HG03571 (cell line): ENCODE measurements at regions not wholly inside any gene's neighbourhood (a gene's known extent, or its start where the extent isn't known, plus 50 kb on each side); places are given as distances from the start of the nearest gene placed in this dataset.
A peak's percentile ranks its signal among the peaks of the same experiment; 100 is the strongest.
"Not testable (repeated sequence)": the region's sequence is repeated elsewhere in the genome, so short reads cannot be mapped to it uniquely, and the experiment has no call there.

Experiments used
- ATAC-seq: cut with Tn5 transposase; IDR thresholded peaks from one replicate; pipeline ENCODE4 v1.9.1; 2021; ENCODE audit not compliant: unreplicated experiment

DNA sequence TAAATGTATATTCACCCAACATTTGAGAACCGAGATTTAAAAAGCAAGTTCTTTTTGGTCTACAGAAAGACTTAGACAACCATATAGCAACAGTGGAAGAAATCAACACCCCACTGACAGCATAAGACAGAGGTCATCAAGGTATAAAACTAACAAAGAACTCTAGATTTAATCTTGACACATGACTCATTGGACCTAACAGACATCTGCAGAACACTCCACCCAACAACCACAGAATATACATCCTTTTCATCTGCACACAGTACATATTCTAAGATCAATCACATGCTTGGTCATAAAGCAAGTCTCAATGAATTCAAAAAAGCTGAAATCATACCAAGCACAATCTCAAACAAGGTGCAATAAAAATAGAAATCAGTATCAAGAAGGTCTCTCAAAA is 65.8 kb downstream of the SPIN4 start:
- no peak for ATAC-seq

DNA sequence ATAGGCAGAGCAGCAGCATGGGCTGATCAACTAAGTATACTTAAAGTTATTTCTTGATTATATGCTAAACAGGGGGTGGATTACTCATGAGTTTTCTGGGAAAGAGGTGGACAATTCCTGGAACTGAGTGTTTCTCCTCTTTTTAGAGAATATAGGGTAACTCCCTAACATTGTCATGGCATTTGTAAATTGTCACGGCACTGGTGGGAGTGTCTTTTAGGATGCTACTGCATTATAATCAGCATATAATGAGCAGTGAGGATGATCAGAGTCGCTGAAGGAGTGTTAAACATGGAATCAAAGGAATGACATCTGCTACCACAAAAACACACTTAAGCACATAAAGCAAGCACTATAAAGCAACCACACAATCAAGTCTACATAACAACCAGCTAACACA is 66.5 kb downstream of the SPIN4 start:
- no peak for ATAC-seq

GRCh38 chrX:63283348-63283747 is 67.8 kb downstream of the SPIN4 start:
- no peak for ATAC-seq

- ATAC-seq: no peak
Observed at GRCh38 chrX:63282828-63283227, 68.3 kb downstream of the SPIN4 start.

DNA sequence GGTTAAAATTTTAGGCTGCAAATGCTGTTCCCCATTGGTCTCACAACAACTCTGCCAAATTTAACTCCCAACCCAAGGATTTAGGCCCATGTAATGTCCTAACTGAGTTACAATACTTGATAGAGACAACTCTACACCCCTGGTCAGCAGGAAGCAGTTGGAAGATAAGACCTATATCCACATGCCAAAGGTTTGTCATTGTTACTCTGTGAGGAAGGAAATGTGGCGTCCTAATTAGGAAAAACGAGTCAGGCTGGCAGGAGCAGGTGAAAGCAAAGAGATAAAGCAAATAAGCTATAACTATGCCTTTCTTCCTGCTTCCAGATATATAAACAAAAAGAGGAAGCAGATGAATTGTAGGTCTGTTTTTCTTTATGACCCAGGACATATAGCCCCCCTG is 69.1 kb downstream of the SPIN4 start:
- ATAC-seq: no peak

DNA sequence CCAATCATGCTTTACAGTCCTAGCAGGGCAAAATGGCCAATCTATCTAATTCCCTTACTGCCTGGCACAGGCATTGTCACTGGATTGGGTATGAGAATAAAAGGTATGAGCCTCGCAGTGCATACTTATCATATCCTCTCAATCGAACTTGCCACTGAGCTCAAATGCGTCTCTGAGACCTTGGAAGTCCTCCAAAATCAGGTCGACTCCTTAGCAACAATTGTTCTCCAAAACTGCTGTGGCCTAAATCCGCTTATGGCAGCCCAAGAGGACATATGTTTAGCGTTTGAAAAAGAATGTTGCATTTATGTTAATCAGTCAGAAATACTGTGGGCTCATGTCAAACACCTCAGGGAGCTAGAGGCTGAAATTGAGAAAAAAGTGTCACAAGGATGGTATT is 69.7 kb downstream of the SPIN4 start:
- no peak for ATAC-seq

- ATAC-seq: not testable (repeated sequence)
Observed at GRCh38 chrX:63277394-63277793, 73.7 kb downstream of the SPIN4 start.

GRCh38 chrX:63275127-63275526 is 76.0 kb downstream of the SPIN4 start:
- ATAC-seq: no peak

GRCh38 chrX:63270873-63271272 is 80.3 kb downstream of the SPIN4 start:
- ATAC-seq: no peak

DNA sequence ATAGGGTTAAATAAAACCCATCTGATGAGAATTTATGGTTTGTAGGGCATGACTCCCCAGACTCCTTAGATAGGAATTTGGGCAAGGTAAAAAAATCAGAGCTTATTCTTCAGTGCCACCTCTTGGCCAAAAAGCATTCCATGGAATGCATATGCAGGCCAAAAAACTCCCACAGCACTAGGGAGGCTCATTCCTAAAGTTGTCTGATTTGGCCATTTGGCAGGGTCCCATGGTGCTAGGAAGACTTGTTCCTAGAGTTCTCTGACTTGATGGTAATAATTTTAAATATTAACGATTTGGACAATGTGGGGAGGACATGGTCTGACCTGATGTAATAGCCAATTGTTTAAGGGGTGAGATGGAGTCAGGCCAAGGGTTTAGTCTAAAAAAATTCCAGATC is 93.0 kb downstream of the SPIN4 start:
- ATAC-seq: no peak

DNA sequence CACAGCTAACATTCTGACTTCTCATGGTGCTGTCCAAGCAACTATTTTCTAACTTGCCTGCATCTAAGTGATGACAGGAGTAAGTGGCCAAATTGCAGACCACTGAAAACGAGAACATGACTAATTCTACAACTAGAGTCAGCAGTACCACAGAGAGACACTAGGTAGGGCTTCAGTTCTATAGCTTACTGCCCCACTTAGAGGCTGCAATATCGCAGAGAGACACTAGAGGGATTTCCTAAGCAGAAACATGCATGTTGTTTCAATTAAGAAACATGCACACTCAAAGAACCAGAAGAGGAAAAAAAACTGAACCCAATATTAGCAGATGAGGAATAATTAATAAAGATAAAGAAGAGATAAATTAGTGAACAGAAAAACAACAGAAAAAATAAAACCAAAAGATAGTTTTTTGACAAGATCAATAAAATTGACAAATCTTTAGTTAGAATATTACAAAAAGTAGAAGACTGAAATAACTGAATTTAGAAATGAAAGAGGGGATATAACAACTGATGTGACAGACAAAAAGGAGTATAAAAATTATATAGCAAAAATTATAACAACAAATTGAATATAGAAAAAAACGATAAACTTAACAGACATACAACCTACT is 100.8 kb downstream of the SPIN4 start:
- ATAC-seq: peak; percentile 99

- ATAC-seq: not testable (repeated sequence)
Observed at GRCh38 chrX:63242689-63243088, 108.4 kb downstream of the SPIN4 start.

DNA sequence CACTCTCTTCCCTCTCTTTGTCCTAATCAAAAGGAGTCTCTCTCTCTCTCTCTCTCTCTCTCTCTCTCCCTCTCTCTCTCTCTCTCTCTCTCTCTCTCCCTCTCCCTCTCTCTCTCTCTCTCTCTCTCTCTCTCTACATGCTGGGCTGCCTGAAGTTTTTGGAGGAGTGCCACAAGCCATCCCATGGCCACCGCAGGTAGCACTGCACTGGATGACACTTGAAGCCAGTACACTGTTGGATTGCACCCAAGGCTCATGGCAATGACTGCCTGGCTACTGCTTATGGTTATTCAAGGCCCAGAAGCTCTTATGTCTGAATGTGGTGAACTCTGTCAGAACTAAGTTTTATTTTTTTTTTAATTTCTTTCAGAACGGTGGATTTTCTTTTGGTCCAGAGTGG is 115.2 kb downstream of the SPIN4 start:
- ATAC-seq: not testable (repeated sequence)

DNA sequence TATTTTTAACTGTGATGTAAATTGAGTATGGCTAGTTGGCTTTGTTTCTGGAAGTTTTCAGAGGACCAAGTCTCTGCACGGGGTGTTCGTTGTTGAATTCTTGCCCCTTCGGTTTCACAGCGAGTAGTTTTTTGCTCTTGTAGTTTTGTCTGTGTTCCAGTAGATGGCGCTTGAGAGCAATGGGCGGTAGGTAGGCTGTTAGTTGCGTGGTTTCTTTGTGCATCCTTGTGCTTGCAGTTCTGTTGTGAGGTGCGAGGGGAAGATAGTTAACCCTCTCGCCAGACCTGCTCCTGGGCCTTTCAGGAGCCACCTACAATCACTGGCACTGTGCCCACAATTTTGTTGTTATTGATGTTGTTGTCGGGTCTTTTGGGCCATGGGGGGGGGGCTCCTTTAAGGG is 118.1 kb downstream of the SPIN4 start:
- ATAC-seq: not testable (repeated sequence)

GRCh38 chrX:63218202-63218601 is 132.9 kb downstream of the SPIN4 start:
- ATAC-seq: not testable (repeated sequence)

DNA sequence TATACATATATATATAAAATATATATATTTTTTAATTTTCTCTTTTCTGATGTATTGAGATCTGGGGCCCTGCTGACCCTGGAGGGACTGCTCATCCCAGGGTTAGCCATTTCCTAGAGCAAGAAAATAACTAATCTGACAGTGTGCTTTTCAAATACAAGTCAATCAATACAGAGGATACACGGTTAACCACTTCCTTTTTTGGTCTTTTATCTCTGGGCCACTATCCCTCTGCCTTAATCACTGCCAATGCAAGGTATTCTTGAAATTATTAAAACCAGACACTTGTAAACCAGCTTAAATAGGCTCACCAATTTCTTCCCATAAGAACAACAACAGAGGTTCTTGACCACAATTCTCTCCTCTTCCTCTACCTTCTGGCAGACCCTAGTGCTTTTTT is 133.6 kb downstream of the SPIN4 start:
- ATAC-seq: not testable (repeated sequence)

DNA sequence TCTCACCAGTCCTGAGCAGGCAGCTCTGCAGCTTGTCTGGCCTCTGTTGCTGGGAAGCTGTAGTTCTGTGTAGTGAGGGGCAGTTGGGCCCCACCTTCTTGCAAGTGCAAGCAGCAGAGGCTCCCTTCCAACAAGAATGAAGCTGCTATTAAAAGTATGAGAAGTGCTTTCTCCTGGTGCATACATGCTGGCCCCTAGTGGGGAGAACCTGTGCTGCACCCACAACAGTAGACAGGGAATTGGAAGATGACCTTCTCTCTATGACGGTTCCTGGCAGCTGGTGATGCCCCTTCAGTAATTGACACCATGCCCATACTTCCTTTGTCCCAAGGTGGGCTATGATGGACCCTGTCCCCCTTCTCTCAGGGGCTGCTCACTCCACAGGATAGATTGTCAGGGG is 141.5 kb downstream of the SPIN4 start:
- ATAC-seq: not testable (repeated sequence)

- not testable (repeated sequence) for ATAC-seq
Observed at GRCh38 chrX:63209128-63209527, 142.0 kb downstream of the SPIN4 start.

DNA sequence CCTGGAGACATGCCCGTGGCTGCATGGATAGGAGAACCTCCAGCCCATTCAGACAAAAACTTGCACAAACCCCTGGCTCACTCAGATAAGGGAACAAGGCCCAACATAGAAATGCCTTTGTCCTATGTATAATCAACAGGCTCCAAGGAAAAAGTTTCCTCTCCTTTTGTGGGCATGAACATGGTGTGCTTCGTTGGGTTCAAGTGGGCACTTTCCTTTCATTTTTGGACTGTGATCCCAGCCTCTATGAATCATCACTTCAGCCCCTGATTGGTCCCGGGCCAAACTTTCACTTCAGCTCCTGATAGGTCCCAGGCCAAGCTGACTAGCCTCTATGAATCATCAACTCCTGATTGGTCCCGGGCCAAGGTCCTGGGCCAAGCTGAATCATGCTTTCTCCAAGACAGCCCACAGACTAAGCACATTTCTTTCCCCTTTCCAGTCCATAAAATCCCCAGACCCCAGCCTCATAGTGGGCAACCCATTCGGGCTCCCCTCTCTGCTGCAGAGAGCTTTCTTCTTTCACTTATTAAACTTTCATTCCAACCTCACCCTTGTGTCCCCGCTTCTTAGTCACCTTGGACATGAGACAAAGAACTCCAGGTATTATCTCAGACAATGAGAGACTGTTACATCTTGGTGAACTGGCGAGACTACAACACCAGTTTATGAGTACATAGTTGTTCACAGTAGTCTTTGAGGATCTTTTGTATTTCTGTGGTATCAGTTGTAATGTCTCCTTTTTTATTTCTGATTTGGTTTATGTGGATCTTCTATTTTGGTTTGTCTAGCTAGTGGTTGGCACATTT is 146.7 kb downstream of the SPIN4 start:
- not testable (repeated sequence) for ATAC-seq

DNA sequence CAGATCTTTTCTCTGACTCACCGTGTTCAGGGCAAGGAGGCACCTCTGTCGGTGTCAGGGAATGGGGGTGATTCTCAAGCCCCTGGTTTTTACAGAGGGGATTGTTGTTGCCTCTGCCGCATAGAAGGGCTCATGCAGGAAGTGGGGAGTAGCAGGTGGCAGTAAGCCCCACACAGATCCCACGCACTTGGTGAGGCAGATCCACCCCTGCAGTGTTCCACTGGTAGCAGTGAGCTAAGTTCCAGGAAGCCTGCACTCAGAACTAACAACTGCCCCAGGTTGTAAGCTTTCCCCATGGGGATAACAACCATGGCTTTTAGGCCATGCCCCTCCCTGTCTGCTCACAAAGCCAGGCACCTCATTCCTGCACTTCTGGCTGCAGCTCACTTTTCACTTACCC is 149.1 kb downstream of the SPIN4 start:
- ATAC-seq: not testable (repeated sequence)

DNA sequence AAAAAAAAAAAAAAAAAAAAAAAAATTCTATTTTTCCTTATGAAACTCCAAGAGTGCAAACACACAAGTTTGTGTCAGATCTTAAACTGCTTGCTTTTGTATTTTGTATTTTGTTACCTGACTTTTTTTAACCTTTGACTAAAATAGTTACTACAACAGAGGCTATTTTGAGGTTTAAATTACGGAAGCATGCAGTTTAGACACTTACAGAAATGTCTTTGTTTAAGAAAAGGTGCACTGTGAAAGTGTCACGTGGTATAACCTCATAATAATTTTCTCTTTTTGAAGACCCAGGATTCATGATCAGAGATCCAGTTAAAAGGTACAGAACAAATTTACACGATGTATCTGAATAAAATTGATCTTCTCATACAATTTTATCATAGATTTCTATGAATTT is 152.4 kb downstream of the SPIN4 start:
- not testable (repeated sequence) for ATAC-seq

- ATAC-seq: not testable (repeated sequence)
Observed at GRCh38 chrX:63192366-63193041, 158.6 kb downstream of the SPIN4 start.
